SK-N-MC (cell line): ENCODE measurements at regions not wholly inside any gene's neighbourhood (a gene's known extent, or its start where the extent isn't known, plus 50 kb on each side); places are given as distances from the start of the nearest gene placed in this dataset.

ENCODE experiments used
- EZH2 ChIP-seq: fragments of 200-600 bp; sonication (generic); IDR thresholded peaks from one replicate; pipeline ENCODE4 v1.6.1; 2017; ENCODE audit warnings: antibody characterized with exemption
- POLR2AphosphoS5 ChIP-seq: IDR thresholded peaks from 2 replicates; pipeline ENCODE4 v1.6.1; 2012; ENCODE audit warnings: mild to moderate bottlenecking, low read depth, low read length, borderline replicate concordance

GRCh38 chr10:130786365-130786966 lies 525.1 kb downstream of the TCERG1L start:
- TF ChIP-seq POLR2AphosphoS5 (no peak), EZH2 (no peak)
